ENCODE measurements at regions not wholly inside any gene's neighbourhood (a gene's known extent, or its start where the extent isn't known, plus 50 kb on each side); places are given as distances from the start of the nearest gene placed in this dataset.

DNA sequence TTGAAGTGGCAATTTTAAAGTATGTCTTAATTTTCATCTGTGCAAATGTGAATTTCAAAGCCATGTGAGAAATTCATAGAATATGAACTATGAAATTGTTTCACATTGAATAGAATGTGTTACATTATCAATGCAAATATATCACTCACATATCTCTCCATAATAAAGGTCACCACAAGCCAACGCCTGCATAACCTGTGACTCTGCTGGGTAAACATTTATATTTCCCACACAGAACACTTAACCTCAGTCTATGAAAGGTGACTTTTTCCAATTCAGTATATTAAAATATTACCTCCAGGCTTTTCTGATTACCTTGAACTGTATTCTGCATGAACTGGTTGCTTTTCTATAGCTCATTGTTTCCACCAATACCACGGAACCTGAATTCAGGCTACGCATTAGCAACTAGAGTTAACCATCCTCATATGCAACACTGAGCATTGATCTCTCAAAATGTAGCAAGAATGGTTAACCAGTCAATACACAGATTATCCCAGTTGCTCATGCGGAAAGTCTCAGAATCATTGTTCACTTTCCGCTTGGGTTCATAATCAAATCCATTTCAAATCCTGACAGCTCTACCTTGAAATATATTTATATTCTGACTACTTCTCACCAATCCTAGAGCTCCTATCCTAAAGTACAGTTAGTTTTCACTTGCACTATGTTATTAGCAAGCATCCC is 126.6 kb upstream of the TYRP1 start:
- TF ChIP-seq, protein P1, sequence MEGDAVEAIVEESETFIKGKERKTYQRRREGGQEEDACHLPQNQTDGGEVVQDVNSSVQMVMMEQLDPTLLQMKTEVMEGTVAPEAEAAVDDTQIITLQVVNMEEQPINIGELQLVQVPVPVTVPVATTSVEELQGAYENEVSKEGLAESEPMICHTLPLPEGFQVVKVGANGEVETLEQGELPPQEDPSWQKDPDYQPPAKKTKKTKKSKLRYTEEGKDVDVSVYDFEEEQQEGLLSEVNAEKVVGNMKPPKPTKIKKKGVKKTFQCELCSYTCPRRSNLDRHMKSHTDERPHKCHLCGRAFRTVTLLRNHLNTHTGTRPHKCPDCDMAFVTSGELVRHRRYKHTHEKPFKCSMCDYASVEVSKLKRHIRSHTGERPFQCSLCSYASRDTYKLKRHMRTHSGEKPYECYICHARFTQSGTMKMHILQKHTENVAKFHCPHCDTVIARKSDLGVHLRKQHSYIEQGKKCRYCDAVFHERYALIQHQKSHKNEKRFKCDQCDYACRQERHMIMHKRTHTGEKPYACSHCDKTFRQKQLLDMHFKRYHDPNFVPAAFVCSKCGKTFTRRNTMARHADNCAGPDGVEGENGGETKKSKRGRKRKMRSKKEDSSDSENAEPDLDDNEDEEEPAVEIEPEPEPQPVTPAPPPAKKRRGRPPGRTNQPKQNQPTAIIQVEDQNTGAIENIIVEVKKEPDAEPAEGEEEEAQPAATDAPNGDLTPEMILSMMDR (IDR thresholded peaks at IDR 0.05): no peak
- no peak for TF ChIP-seq POLR2A (IDR thresholded peaks at IDR 0.05)

All from heart left ventricle (tissue), 13 donors.